Ramos (cell line): ENCODE measurements at regions not wholly inside any gene's neighbourhood (a gene's known extent, or its start where the extent isn't known, plus 50 kb on each side); places are given as distances from the start of the nearest gene placed in this dataset.

Experiments
- in situ Hi-C: fragments of 300-500 bp; cut with MboI; formaldehyde crosslinking; loops from one replicate; pipeline ENCODE4 v1.14.3; 2022; ENCODE audit warnings: low sequenced_read_pairs; ENCODE audit not compliant: unreplicated experiment

DNA sequence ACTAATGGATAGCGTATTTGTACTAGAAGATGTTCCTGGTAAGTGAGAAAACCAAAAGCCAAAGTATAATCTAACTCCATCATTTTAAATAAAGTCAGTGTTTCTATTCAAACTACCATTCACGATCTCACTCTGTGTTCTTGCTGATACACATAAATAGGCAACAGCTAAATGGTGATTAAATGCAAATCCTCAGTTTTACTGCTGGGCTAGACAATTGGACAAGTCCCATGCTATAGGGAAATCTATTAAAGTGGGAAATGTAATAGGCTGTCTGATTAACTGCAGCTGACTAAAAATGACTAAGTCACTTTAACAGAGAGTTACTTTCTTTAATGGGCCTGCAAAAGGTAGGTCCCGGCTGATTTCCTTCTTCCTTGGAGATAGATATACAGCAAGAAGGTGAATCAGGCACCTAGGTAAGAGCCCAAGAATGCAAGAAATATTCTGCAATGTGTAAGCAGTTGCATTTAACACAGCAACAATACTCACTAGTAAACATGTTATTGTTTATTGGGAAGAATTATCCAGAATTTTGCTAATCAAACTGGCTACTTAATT lies 298.4 kb downstream of the SLITRK6 start:
- in situ Hi-C loops = no loop called here

DNA sequence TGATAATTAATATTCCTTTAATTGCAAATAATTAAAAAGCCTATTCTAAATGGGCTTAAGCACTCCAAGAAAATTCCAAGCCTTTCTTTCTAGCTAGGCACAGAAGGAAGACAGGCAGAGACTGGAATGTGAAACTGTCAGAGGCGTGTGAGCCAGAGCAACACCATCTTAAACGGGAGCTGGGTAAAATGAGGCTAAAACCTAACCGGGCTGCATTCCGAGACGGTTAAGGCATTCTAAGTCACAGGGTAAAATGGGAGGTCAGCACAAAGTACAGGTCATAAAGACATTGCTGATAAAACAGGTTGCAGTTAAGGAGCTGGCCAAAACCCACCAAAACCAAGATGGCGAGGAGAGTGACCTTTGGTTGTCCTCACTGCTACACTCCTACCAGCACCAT lies 300.4 kb downstream of the SLITRK6 start:
- in situ Hi-C loops = no loop called here

DNA sequence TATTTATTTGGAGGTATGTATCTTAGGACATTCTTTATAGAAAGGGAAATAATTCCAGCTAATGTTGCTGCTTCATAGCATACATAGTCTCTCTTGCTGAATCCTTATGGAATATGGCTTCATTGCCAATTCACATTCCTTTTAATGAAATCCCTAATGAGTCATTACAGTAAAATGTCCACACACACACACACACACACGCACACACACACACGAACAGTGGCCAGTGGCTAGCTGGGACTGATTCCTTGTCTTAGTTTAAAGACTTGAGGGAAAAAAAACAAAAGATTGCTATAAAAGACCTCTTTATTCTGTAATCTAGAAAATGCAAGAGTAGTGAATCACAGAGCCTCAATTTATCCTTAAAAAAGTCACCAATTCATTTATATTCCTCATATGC lies 301.6 kb downstream of the SLITRK6 start:
- in situ Hi-C loops = no loop called here

GRCh38 chr13:85492283-85492682 lies 306.9 kb downstream of the SLITRK6 start:
- in situ Hi-C loops = no loop called here

GRCh38 chr13:85486663-85487062 lies 312.6 kb downstream of the SLITRK6 start:
- in situ Hi-C loops = no loop called here

DNA sequence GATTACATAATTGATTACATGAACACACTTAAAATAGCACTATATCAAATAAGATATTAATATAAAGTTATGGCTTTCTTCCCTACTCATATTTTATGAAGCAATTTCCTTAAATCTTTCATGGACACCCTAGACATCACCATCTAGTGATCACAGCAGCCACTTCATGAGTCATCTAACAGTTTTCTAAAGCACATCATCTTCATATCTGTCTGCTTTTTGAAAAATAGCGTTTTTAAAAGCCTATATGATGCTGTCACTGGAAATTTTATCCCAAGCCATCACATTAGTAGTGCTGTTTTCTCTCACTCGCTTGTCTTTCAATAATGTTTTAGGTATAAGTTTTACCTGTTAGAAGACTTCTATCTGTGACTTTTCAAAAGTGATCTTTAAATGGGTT lies 326.1 kb downstream of the SLITRK6 start:
- in situ Hi-C loops = no loop called here

DNA sequence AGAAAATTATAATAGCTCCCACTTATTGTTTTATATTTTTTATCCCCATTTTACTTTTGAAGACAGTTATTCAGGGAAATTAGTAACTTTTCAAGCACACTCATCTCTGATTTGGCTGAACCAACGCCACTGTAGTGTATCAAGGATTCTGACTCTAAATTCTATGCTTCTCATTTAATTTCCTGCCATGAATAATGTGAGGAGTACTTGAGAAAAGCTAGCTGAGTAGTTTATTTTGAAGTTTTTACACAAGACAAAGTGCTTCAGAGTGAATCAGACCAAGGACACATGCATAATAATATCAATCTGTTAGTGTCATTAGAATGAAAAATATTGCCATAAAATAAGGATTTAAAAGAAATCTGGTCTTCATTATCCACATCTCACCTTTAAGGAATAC lies 329.9 kb downstream of the SLITRK6 start:
- in situ Hi-C loops = no loop called here

DNA sequence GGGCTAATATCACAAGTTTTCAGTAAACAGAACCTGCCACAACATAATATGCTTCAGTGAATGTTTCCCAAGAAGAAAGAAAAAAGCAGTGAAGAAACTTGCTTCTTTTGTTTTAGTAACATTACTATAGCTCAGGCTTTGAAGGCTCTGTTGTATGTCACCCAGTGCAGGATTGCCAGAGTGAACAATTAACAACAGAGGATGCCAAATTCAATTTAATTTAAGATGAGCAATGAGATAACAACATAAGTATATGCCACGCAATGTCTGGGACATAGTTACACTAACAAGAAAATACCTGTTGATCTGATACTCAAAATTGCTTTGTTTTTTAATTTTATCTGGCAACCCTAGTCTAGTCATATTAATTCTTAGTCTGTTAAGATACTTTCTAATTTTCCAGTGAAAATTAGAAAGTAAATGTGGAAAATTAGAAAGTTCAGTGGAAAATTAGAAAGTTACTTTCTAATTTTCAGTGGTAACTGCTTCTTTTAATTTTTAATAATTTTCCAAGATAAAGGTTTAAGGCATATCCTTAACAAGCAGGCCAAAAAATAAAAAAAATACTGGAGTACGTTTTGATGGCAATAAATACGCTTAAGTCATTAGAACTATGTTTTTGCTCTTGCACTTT lies 336.3 kb downstream of the SLITRK6 start:
- in situ Hi-C loops = no loop called here

- in situ Hi-C loops = no loop called here
These were observed 337.6 kb downstream of the SLITRK6 start for GRCh38 chr13:85461621-85462020.

DNA sequence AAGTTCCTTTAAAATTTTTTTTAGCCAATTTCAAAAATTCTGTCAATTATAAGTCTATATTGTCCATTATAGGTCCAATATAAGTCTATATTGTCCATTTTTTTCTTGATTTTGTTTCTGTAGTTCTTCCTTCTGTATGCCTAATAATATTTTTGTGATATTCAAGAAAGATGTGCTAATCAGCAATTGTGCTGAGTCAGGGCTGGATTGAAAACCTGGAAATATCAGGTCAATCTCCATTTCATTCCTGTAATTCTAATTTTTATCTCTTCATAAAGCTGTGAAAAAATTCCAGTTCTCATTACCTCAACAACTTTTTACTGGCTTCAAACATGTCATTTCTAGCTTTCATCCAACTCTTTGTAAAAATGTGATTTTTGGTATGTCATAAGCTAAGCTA lies 353.7 kb downstream of the SLITRK6 start:
- in situ Hi-C loops = no loop called here

- in situ Hi-C loops = no loop called here
These were observed 357.2 kb downstream of the SLITRK6 start for GRCh38 chr13:85441975-85442374.

- in situ Hi-C loops = no loop called here
These were observed 357.9 kb downstream of the SLITRK6 start for GRCh38 chr13:85441364-85441763.

- in situ Hi-C loops = no loop called here
These were observed 363.2 kb downstream of the SLITRK6 start for GRCh38 chr13:85436029-85436428.

DNA sequence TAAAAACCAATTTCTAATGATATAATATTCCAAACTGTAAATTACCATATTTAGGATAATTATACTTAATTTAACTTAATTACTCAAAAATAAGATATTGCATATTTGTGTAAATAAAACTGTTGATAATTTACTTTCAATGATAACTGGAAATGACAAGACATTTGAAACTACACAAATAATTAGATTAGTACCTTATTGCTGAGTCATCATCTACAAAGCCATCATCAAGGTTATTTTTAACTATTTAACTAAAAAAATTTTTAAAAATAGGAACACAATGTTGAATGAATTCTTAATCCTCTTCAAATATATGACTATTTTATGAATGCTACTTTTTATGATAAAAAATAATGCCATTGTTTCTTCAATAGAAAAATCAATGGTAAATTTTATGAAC lies 364.3 kb downstream of the SLITRK6 start:
- in situ Hi-C loops = no loop called here

DNA sequence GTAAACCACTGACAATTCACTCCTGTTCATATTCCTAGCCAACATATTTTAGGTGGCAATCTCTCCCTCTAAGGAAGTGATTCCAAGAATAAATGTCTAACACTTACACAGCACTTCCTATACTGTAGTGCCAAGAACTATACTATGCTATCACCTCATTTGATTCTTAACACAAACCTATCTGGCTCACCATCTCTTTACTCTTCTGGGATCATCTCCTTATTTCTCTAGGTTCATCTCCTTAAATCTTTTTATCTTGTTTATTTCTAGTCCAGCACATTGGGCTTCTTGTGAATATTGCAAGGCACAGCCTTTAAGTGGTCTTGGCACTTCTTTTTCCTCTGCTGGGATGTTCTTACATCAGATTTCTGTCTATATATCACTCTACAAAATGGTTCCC lies 366.3 kb downstream of the SLITRK6 start:
- in situ Hi-C loops = no loop called here

- in situ Hi-C loops = no loop called here
These were observed 367.5 kb downstream of the SLITRK6 start for GRCh38 chr13:85431720-85432119.

DNA sequence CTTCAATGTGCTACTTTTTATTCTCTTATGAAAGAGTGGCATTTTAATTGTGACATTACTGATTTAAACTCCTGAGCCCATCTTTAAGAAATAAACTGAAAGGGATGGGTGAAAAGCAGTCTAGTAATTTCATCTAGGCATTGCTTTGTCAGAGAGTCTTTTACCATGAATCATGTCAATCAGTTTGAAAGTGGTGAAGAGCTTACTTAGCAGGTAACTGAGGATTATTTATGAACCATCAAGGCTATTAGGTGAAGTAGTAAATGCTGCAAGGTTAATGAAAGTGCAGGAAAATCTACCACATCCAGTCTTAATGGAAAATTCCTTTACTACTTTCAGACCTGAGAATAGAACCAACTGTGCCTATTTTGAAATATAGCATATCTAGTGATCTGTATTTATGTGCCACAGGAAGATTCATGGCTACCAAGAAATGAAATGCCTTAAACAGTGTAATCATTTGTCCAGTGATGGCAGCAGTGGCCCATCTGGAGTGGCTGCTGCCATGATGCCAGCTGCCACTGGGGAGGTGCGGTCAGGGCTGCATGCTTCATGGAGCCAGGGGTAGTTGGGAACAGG lies 368.9 kb downstream of the SLITRK6 start:
- in situ Hi-C loops = no loop called here

- in situ Hi-C loops = no loop called here
These were observed 371.8 kb downstream of the SLITRK6 start for GRCh38 chr13:85427416-85427815.

DNA sequence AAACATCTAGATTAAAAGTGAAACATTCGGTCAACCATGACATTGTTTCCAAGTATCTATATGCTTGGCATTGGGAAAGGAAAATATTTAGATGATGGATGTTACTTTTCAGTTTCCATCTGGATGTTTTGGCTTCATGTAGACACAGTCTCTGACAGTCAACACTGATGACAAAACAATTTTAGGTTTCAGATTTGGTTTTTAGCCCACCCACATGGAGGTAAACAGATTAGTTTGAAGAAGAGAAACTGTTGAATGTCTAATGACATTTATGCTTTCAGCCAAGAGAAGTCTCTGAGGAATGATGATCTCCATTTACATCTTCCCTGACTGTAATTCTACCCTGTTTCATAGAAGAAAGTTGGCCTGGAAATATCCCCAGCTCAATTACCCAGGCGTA lies 379.1 kb downstream of the SLITRK6 start:
- in situ Hi-C loops = no loop called here

GRCh38 chr13:85419611-85420010 lies 379.6 kb downstream of the SLITRK6 start:
- in situ Hi-C loops = no loop called here

GRCh38 chr13:85417807-85418206 lies 381.4 kb downstream of the SLITRK6 start:
- in situ Hi-C loops = no loop called here

GRCh38 chr13:85413664-85414063 lies 385.6 kb downstream of the SLITRK6 start:
- in situ Hi-C loops = no loop called here
